ENCODE measurements at regions not wholly inside any gene's neighbourhood (a gene's known extent, or its start where the extent isn't known, plus 50 kb on each side); places are given as distances from the start of the nearest gene placed in this dataset.
"Not testable (repeated sequence)": the region's sequence is repeated elsewhere in the genome, so short reads cannot be mapped to it uniquely, and the experiment has no call there.

- ChIA-PET POLR2A (ENCODE audit: unreplicated experiment) (no interaction called here), CTCF (no interaction called here)
- Histone ChIP-seq H3K27ac (no peak overlapping the region), H3K9me3 (ENCODE audit: insufficient read depth, low read depth) (no peaks in the 10 kb centered on the region), H3K4me1 (replicated peaks; ENCODE audit: insufficient read depth) (no peaks in the 10 kb centered on the region), H3K79me2 (ENCODE audit: low read depth) (no peaks in the 10 kb centered on the region), H3F3A (ENCODE audit: insufficient read depth, low read depth) (no peaks in the 10 kb centered on the region), H3K9me2 (ENCODE audit: insufficient read depth) (peaks cover 5% of the 10 kb centered on the region; the same call in 1 of the 2 replicates), H3K36me3 (ENCODE audit: low read depth) (no peaks in the 10 kb centered on the region), H3K27me3 (ENCODE audit: insufficient read depth, low read depth) (no peaks in the 10 kb centered on the region), H3K4me3 (no peak overlapping the region), H4K20me1 (ENCODE audit: insufficient read depth) (no peaks in the 10 kb centered on the region), H3K4me2 (no peak overlapping the region), H2AFZ (no peak overlapping the region)
- DNase-seq = no peak
- intact Hi-C loops (cut with micrococcal nuclease; ENCODE audit: unreplicated experiment) = no loop called here
- TF ChIP-seq CTCF (conservative IDR thresholded peaks at IDR 0.05) (no peak), EZH2 (IDR thresholded peaks at IDR 0.05; ENCODE audit: low read depth) (no peak)
- BruUV-seq (replicated peaks) = no TSS peak
Observed at GRCh38 chr12:38523920-38524319, 207.3 kb downstream of the ALG10B start.

DNA sequence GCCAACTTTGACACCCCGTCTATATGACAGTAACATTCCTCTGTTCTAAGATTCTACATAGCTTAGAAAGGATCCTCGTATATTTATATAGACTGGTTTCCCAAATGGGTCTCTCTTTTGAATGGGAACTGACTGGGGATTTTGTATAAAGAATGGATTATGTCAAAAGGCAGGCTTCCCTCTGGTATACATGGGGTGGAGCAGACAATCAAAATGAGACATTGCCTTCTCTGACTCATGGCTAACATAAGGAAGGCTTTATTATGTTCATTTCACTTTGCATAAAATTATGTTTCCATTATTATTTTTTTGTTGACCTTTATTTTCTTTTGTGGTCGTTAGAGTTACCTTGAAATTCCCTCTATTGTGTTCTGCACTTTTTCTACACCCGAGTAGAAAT is 211.1 kb downstream of the ALG10B start:
- Histone ChIP-seq H3K27ac (no peak overlapping the region), H3K4me1 (replicated peaks; ENCODE audit: insufficient read depth) (no peaks in the 10 kb centered on the region), H4K20me1 (ENCODE audit: insufficient read depth) (no peaks in the 10 kb centered on the region), H3K9me2 (ENCODE audit: insufficient read depth) (peaks cover 4% of the 10 kb centered on the region; the same call in 1 of the 2 replicates), H3F3A (ENCODE audit: insufficient read depth, low read depth) (no peaks in the 10 kb centered on the region), H2AFZ (no peak overlapping the region), H3K27me3 (ENCODE audit: insufficient read depth, low read depth) (no peaks in the 10 kb centered on the region), H3K4me2 (no peak overlapping the region), H3K36me3 (ENCODE audit: low read depth) (no peaks in the 10 kb centered on the region), H3K79me2 (ENCODE audit: low read depth) (no peaks in the 10 kb centered on the region), H3K9me3 (ENCODE audit: insufficient read depth, low read depth) (no peaks in the 10 kb centered on the region), H3K4me3 (no peak overlapping the region)
- intact Hi-C loops (cut with micrococcal nuclease; ENCODE audit: unreplicated experiment) = no loop called here
- TF ChIP-seq EZH2 (IDR thresholded peaks at IDR 0.05; ENCODE audit: low read depth) (no peak), CTCF (conservative IDR thresholded peaks at IDR 0.05) (no peak)
- ChIA-PET POLR2A (ENCODE audit: unreplicated experiment) (no interaction called here), CTCF (no interaction called here)
- DNase-seq = no peak
- no TSS peak for BruUV-seq (replicated peaks)

DNA sequence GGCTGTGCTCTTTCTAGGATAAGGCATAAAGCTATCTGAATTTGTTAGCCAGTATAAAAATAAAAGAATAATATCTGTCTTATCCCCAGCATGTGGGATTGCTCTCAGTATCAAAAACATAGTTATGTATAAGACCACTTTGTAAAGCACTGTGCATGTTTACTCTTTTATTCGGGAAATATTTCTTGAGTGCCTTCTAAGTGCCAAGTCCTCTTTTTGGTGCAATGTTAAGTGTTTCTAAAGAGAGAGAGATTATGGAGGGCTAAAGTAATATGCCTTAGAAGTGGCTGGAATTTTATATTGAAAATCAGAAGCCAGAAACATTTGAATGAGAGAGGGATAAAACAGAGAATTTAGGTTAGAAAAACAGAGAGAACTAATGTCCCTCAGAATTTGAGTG is 212.0 kb downstream of the ALG10B start:
- Histone ChIP-seq H2AFZ (no peak overlapping the region), H3K27ac (no peak overlapping the region), H3K79me2 (ENCODE audit: low read depth) (no peaks in the 10 kb centered on the region), H3F3A (ENCODE audit: insufficient read depth, low read depth) (no peaks in the 10 kb centered on the region), H3K9me3 (ENCODE audit: insufficient read depth, low read depth) (no peaks in the 10 kb centered on the region), H3K4me2 (no peak overlapping the region), H3K4me1 (replicated peaks; ENCODE audit: insufficient read depth) (no peaks in the 10 kb centered on the region), H3K27me3 (ENCODE audit: insufficient read depth, low read depth) (no peaks in the 10 kb centered on the region), H3K36me3 (ENCODE audit: low read depth) (no peaks in the 10 kb centered on the region), H3K9me2 (ENCODE audit: insufficient read depth) (peaks cover 4% of the 10 kb centered on the region; the same call in 1 of the 2 replicates), H3K4me3 (no peak overlapping the region), H4K20me1 (ENCODE audit: insufficient read depth) (no peaks in the 10 kb centered on the region)
- intact Hi-C loops (cut with micrococcal nuclease; ENCODE audit: unreplicated experiment) = no loop called here
- no TSS peak for BruUV-seq (replicated peaks)
- ChIA-PET CTCF (no interaction called here), POLR2A (ENCODE audit: unreplicated experiment) (no interaction called here)
- no peak for DNase-seq
- TF ChIP-seq CTCF (conservative IDR thresholded peaks at IDR 0.05) = no peak
- TF ChIP-seq EZH2 (IDR thresholded peaks at IDR 0.05; ENCODE audit: low read depth) = no peak

GRCh38 chr12:38529281-38529680 is 212.7 kb downstream of the ALG10B start:
- H3K4me3 ChIP-seq; POLR2A ChIA-PET (ENCODE audit: unreplicated experiment); BruUV-seq (replicated peaks): not testable (repeated sequence)

More at GRCh38 chr12:38529281-38529680, 212.7 kb downstream of the ALG10B start:
- H3K79me2 ChIP-seq (ENCODE audit: low read depth); H3K9me2 ChIP-seq (ENCODE audit: insufficient read depth); H4K20me1 ChIP-seq (ENCODE audit: insufficient read depth); intact Hi-C loops (cut with micrococcal nuclease; ENCODE audit: unreplicated experiment); H3K4me1 ChIP-seq (replicated peaks; ENCODE audit: insufficient read depth); H3K9me3 ChIP-seq (ENCODE audit: insufficient read depth, low read depth); H3K36me3 ChIP-seq (ENCODE audit: low read depth); H3F3A ChIP-seq (ENCODE audit: insufficient read depth, low read depth); H2AFZ ChIP-seq; H3K27me3 ChIP-seq (ENCODE audit: insufficient read depth, low read depth); H3K4me2 ChIP-seq; CTCF ChIA-PET; H3K27ac ChIP-seq; DNase-seq: not testable (repeated sequence)

Measured in PC-9 (cell line).